ENCODE measurements at regions not wholly inside any gene's neighbourhood (a gene's known extent, or its start where the extent isn't known, plus 50 kb on each side); places are given as distances from the start of the nearest gene placed in this dataset.
"Not testable (repeated sequence)": the region's sequence is repeated elsewhere in the genome, so short reads cannot be mapped to it uniquely, and the experiment has no call there.

- 56 to 80% (median 71%) methylated on average over 3 of the region's 3 CpGs for WGBS, 5 donors
- intact Hi-C loops (cut with DNase I; ENCODE audit: low total_unique reads) = no loop called here
- Histone ChIP-seq H3K27me3 (no peaks in the 10 kb centered on the region), H3K36me3 (no peaks in the 10 kb centered on the region), H3K27ac (no peak overlapping the region), H3K4me1 (no peaks in the 10 kb centered on the region), H3K4me3 (no peak overlapping the region), H3K9me3 (peaks cover 2 to 29% (median 8%) of the 10 kb centered on the region in 4 donors)
- TF ChIP-seq POLR2AphosphoS5 (IDR thresholded peaks at IDR 0.05) = no peak
- TF ChIP-seq POLR2A (IDR thresholded peaks at IDR 0.05) = no peak
- TF ChIP-seq EP300 (IDR thresholded peaks at IDR 0.05) = no peak
- no peak for TF ChIP-seq CTCF (IDR thresholded peaks at IDR 0.05)
- no peak for DNase-seq
Measured at GRCh38 chr18:9048808-9049494, 53.5 kb upstream of the NDUFV2 start.

- TF ChIP-seq POLR2A (IDR thresholded peaks at IDR 0.05) = no peak
- TF ChIP-seq EP300 (IDR thresholded peaks at IDR 0.05) = no peak
- TF ChIP-seq POLR2AphosphoS5 (IDR thresholded peaks at IDR 0.05) = no peak
- no peak for TF ChIP-seq CTCF (IDR thresholded peaks at IDR 0.05)
- DNase-seq = no peak
- Histone ChIP-seq H3K27ac (no peak overlapping the region), H3K4me3 (no peak overlapping the region), H3K9me3 (peaks cover 2 to 29% (median 8%) of the 10 kb centered on the region in 4 donors), H3K27me3 (no peaks in the 10 kb centered on the region), H3K36me3 (no peaks in the 10 kb centered on the region), H3K4me1 (no peaks in the 10 kb centered on the region)
- intact Hi-C loops (cut with DNase I; ENCODE audit: low total_unique reads) = no loop called here
Measured at GRCh38 chr18:9049495-9049809, 53.0 kb upstream of the NDUFV2 start.

- 88 to 100% (median 91%) methylated on average over 1 of the region's 1 CpG for WGBS, 5 donors
- H3K27ac ChIP-seq; H3K4me1 ChIP-seq; H3K27me3 ChIP-seq; DNase-seq; H3K4me3 ChIP-seq; H3K36me3 ChIP-seq; intact Hi-C loops (cut with DNase I; ENCODE audit: low total_unique reads): not testable (repeated sequence)
- H3K9me3 ChIP-seq = peaks cover 2 to 29% (median 8%) of the 10 kb centered on the region in 4 donors
Measured at GRCh38 chr18:9050628-9051284, 51.7 kb upstream of the NDUFV2 start.
